T-helper 2 cell (primary cell): ENCODE measurements at regions not wholly inside any gene's neighbourhood (a gene's known extent, or its start where the extent isn't known, plus 50 kb on each side); places are given as distances from the start of the nearest gene placed in this dataset.
A peak's percentile ranks its signal among the peaks of the same experiment; 100 is the strongest.

Source experiments
- DNase-seq, 5 experiments: peaks; one replicate each; pipeline versions ENCODE4 v3.0.0 to v3.0.0-alpha.2; 2012 to 2022

GRCh38 chr4:149029056-149029651 is 586.9 kb upstream of the NR3C2 start:
- DNase-seq = peak in 1 of 5 experiments; percentile 2

GRCh38 chr4:149026696-149027095 is 584.5 kb upstream of the NR3C2 start:
- no peak for DNase-seq

GRCh38 chr4:149017002-149017734 is 575.0 kb upstream of the NR3C2 start:
- no peak for DNase-seq

- DNase-seq = no peak
Measured at GRCh38 chr4:149009223-149009622, 567.0 kb upstream of the NR3C2 start.

GRCh38 chr4:149008415-149009025 is 566.3 kb upstream of the NR3C2 start:
- DNase-seq = no peak

GRCh38 chr4:149005191-149005590 is 563.0 kb upstream of the NR3C2 start:
- DNase-seq = no peak

GRCh38 chr4:148999924-149000323 is 557.7 kb upstream of the NR3C2 start:
- no peak for DNase-seq

GRCh38 chr4:148998719-148999118 is 556.5 kb upstream of the NR3C2 start:
- no peak for DNase-seq

GRCh38 chr4:148986951-148987350 is 544.7 kb upstream of the NR3C2 start:
- DNase-seq = no peak

- no peak for DNase-seq
Measured at GRCh38 chr4:148984951-148985350, 542.7 kb upstream of the NR3C2 start.

DNA sequence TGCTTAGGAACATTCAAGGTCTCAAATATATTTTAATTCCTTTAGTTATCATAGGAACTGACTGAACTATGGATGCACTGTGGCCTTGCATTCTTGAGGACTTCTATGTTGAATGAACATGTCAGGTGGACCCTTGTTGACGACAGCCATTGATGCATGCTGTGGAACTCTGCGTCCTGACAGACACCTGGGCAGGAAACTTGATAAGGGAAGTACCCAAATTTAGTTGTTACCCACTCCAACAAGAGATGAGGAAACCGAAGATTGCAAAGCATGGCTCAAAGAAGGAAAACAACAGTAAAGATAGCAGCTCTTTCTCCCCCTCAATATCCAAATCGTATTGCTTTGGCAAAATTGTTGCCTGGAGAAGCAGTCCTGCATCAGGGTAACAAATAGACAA is 540.0 kb upstream of the NR3C2 start:
- DNase-seq = no peak

DNA sequence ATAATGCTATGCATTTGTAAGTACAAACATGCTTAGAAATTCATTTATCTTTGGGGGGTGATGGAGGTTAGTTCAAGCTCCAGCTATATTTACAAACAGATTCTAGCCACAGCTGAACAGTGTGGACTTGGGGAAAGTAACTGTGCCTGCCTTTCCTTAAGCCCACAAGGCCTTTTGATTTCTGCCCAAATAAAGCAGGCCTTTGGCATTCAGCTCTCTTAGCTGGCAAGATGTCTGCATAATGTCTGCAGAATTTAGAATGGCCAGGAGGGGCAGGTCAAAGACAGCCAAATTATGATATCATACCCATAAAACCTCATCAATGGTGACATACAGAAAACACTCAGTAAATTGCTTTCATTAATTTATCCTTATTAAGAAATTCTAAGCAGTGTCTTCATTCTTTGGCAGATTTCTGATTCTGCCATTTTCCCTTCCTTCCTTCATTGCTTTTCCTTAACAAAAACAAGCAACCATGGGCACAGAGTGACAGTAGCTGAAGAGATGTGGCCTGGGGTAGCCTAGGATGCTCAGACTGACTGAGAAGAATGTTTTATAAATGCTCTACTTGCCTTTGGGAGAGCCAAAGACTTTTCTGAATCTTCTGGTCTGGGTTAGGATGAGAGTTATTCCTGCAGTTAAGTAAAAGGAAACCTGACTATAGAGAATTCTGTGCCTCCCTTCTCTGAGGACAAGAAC is 538.7 kb upstream of the NR3C2 start:
- no peak for DNase-seq

GRCh38 chr4:148978301-148978700 is 536.1 kb upstream of the NR3C2 start:
- no peak for DNase-seq

DNA sequence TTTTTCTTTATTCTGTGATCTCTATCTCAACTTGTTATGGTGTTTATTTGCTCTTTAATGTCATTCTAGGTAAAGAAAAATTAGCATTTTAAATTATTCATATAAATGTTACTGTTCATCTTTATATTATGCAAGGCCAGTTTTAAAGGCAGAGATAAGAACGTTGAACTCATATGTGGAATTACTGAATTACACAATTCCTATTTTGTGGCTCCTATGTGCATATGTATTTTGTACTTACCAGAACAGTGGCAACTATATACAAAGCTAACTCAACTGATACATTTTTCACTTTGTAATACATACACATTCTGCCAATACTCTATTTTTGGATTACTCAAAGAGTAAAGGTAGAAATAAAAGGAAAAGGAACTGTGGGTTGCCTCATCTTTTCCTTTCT is 533.2 kb upstream of the NR3C2 start:
- no peak for DNase-seq

DNA sequence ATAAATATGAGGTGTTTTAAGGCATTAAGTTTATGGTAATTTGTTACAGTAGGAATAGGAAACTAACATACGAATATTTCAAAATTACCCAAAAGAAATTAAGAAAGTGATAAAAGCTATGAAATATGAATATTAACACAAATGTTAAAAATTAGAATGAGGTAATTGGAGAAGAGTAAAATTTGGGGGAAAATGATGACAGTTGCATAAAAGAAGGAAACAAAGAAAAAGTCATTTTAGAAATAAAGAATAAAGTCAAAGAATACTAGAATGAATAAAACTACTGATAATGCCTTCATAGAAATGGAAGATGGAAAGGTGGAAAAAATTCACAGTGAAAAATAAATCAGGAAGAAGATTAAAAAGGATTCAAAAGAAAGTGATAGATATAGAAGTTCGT is 522.9 kb upstream of the NR3C2 start:
- no peak for DNase-seq

- no peak for DNase-seq
Measured at GRCh38 chr4:148964456-148964855, 522.2 kb upstream of the NR3C2 start.

- no peak for DNase-seq
Measured at GRCh38 chr4:148962539-148963290, 520.5 kb upstream of the NR3C2 start.

GRCh38 chr4:148961526-148961925 is 519.3 kb upstream of the NR3C2 start:
- no peak for DNase-seq

DNA sequence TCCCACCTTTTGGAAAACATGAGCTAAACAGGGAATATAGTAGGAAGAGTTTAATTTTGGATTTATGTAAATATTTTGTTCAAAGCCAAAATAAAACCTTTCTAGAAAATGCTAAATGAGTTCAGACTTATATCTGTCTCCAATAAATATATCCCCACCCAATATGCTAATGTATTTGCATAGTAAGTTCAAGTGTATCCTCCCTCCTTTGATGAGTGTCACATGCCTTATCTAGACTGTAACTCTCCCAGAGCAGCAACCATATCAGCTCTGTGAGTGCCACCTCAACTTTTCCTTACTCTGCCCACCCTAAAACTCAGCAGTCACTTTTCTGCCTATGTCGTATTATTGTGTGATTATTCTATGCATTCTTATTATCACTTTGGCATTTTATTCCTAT is 516.1 kb upstream of the NR3C2 start:
- no peak for DNase-seq

- no peak for DNase-seq
Measured at GRCh38 chr4:148955564-148956297, 513.5 kb upstream of the NR3C2 start.

GRCh38 chr4:148954011-148954749 is 512.0 kb upstream of the NR3C2 start:
- DNase-seq = no peak
